HG02642 (cell line): ENCODE measurements at regions not wholly inside any gene's neighbourhood (a gene's known extent, or its start where the extent isn't known, plus 50 kb on each side); places are given as distances from the start of the nearest gene placed in this dataset.

Experiments
- ATAC-seq: cut with Tn5 transposase; IDR thresholded peaks from one replicate; pipeline ENCODE4 v1.9.1; 2021; ENCODE audit warnings: mild to moderate bottlenecking; ENCODE audit not compliant: unreplicated experiment, poor library complexity

- no peak for ATAC-seq
Observed at GRCh38 chr4:132502096-132502552, 647.0 kb upstream of the PCDH10 start.

- no peak for ATAC-seq
Observed at GRCh38 chr4:132504438-132504837, 644.7 kb upstream of the PCDH10 start.

GRCh38 chr4:132506568-132506967, 642.5 kb upstream of the PCDH10 start:
- ATAC-seq, result no peak

GRCh38 chr4:132513491-132513890, 635.6 kb upstream of the PCDH10 start:
- no peak for ATAC-seq

GRCh38 chr4:132526652-132527051, 622.4 kb upstream of the PCDH10 start:
- no peak for ATAC-seq

- ATAC-seq, result no peak
Observed at GRCh38 chr4:132527817-132528216, 621.3 kb upstream of the PCDH10 start.

GRCh38 chr4:132530861-132531260, 618.2 kb upstream of the PCDH10 start:
- ATAC-seq, result no peak

- ATAC-seq, result no peak
Observed at GRCh38 chr4:132540268-132540667, 608.8 kb upstream of the PCDH10 start.

GRCh38 chr4:132540797-132541196, 608.3 kb upstream of the PCDH10 start:
- ATAC-seq, result no peak

GRCh38 chr4:132542228-132542627, 606.9 kb upstream of the PCDH10 start:
- no peak for ATAC-seq

- no peak for ATAC-seq
Observed at GRCh38 chr4:132548463-132548862, 600.6 kb upstream of the PCDH10 start.

GRCh38 chr4:132556316-132556715, 592.8 kb upstream of the PCDH10 start:
- no peak for ATAC-seq

- ATAC-seq, result no peak
Observed at GRCh38 chr4:132557660-132558059, 591.4 kb upstream of the PCDH10 start.

- ATAC-seq, result no peak
Observed at GRCh38 chr4:132564920-132565319, 584.2 kb upstream of the PCDH10 start.

GRCh38 chr4:132565542-132565941, 583.6 kb upstream of the PCDH10 start:
- no peak for ATAC-seq

GRCh38 chr4:132572210-132572609, 576.9 kb upstream of the PCDH10 start:
- no peak for ATAC-seq

- no peak for ATAC-seq
Observed at GRCh38 chr4:132587626-132588025, 561.5 kb upstream of the PCDH10 start.

- ATAC-seq, result no peak
Observed at GRCh38 chr4:132592340-132592739, 556.8 kb upstream of the PCDH10 start.

- ATAC-seq, result no peak
Observed at GRCh38 chr4:132592850-132593249, 556.2 kb upstream of the PCDH10 start.

GRCh38 chr4:132593717-132594400, 555.2 kb upstream of the PCDH10 start:
- no peak for ATAC-seq

GRCh38 chr4:132596186-132596585, 552.9 kb upstream of the PCDH10 start:
- ATAC-seq, result no peak

- ATAC-seq, result no peak
Observed at GRCh38 chr4:132605551-132605950, 543.5 kb upstream of the PCDH10 start.
